GM23338 (cell line): ENCODE measurements at regions not wholly inside any gene's neighbourhood (a gene's known extent, or its start where the extent isn't known, plus 50 kb on each side); places are given as distances from the start of the nearest gene placed in this dataset.

Experiments used
- ATAC-seq: fragments of 200-7000 bp; cut with Tn5 transposase; 3 replicates; pipeline ENCODE4 v1.9.1; 2020
- DNase-seq: peaks from one replicate; pipeline ENCODE4 v3.0.0-alpha.2; 2015; ENCODE audit warnings: low spot score
- H2AFZ ChIP-seq: fragments of 200-600 bp; sonication (generic); 2 replicates; pipeline ENCODE4 v1.8.0; 2016; ENCODE audit warnings: antibody characterized with exemption, mild to moderate bottlenecking, moderate library complexity
- H3F3A ChIP-seq: fragments of 200-600 bp; sonication (generic); replicated peaks from 2 replicates; pipeline ENCODE4 v1.8.0; 2017; ENCODE audit warnings: antibody characterized with exemption, mixed run types, low read depth
- H3K27ac ChIP-seq: fragments of 200-600 bp; sonication (generic); 2 replicates; pipeline ENCODE4 v1.6.1; 2016; ENCODE audit warnings: low read depth
- H3K27me3 ChIP-seq: fragments of 200-600 bp; sonication (generic); 2 replicates; pipeline ENCODE4 v1.8.0; 2016; ENCODE audit warnings: mild to moderate bottlenecking, mixed run types, moderate library complexity; ENCODE audit not compliant: insufficient read depth
- H3K36me3 ChIP-seq: fragments of 200-600 bp; sonication (generic); 2 replicates; pipeline ENCODE4 v1.8.0; 2016; ENCODE audit warnings: mild to moderate bottlenecking; ENCODE audit not compliant: insufficient read depth
- H3K4me1 ChIP-seq: fragments of 200-600 bp; sonication (generic); 2 replicates; pipeline ENCODE4 v1.8.0; 2016; ENCODE audit warnings: mild to moderate bottlenecking, moderate library complexity; ENCODE audit not compliant: insufficient read depth
- H3K4me2 ChIP-seq: fragments of 200-600 bp; sonication (generic); 2 replicates; pipeline ENCODE4 v1.7.1; 2017; ENCODE audit warnings: mixed run types
- H3K4me3 ChIP-seq: fragments of 200-600 bp; sonication (generic); 2 replicates; pipeline ENCODE4 v1.6.1; 2016; ENCODE audit warnings: mixed run types
- H3K79me2 ChIP-seq: fragments of 200-600 bp; sonication (generic); replicated peaks from 2 replicates; pipeline ENCODE4 v1.8.0; 2017; ENCODE audit warnings: mild to moderate bottlenecking; ENCODE audit not compliant: insufficient read depth
- H3K9me2 ChIP-seq: fragments of 200-600 bp; sonication (generic); 2 replicates; pipeline ENCODE4 v1.8.0; 2017; ENCODE audit not compliant: insufficient read depth
- H4K20me1 ChIP-seq: fragments of 200-600 bp; sonication (generic); replicated peaks from 2 replicates; pipeline ENCODE4 v1.8.0; 2017; ENCODE audit warnings: mild to moderate bottlenecking; ENCODE audit not compliant: insufficient read depth
- H3K27ac Mint-ChIP-seq: 2 replicates; pipeline ENCODE4 v1.8.0; 2020; ENCODE audit warnings: inconsistent platforms, mild to moderate bottlenecking, moderate library complexity, mixed read lengths
- H3K27me3 Mint-ChIP-seq: 3 replicates; pipeline ENCODE4 v1.8.0; 2022; ENCODE audit warnings: low read depth, mild to moderate bottlenecking, moderate library complexity, mixed read lengths, inconsistent platforms; ENCODE audit not compliant: insufficient read depth, poor library complexity
- H3K36me3 Mint-ChIP-seq: 3 replicates; pipeline ENCODE4 v1.8.0; 2021; ENCODE audit warnings: low read depth, mild to moderate bottlenecking, inconsistent platforms, moderate library complexity, mixed read lengths
- H3K4me1 Mint-ChIP-seq: 3 replicates; pipeline ENCODE4 v1.8.0; 2020; ENCODE audit warnings: mild to moderate bottlenecking, inconsistent platforms, mixed read lengths
- H3K4me3 Mint-ChIP-seq: 3 replicates; pipeline ENCODE4 v1.8.0; 2021; ENCODE audit warnings: moderate library complexity, mild to moderate bottlenecking, inconsistent platforms, mixed read lengths
- H3K9me3 Mint-ChIP-seq: 3 replicates; pipeline ENCODE4 v1.8.0; 2020; ENCODE audit warnings: moderate library complexity, mild to moderate bottlenecking, inconsistent platforms, mixed read lengths
- CREB1 ChIP-seq: fragments of 250-450 bp; sonication (Bioruptor Pico); IDR thresholded peaks from 2 replicates; pipeline ENCODE4 v1.5.0; 2020; ENCODE audit warnings: low read depth, mild to moderate bottlenecking, moderate library complexity
- EZH2 ChIP-seq: fragments of 200-600 bp; sonication (generic); IDR thresholded peaks from one replicate; pipeline ENCODE4 v1.8.0; 2017; ENCODE audit warnings: antibody characterized with exemption, mild to moderate bottlenecking, low read depth; ENCODE audit not compliant: unreplicated experiment
- EZH2phosphoT487 ChIP-seq: fragments of 200-600 bp; sonication (generic); IDR thresholded peaks from one replicate; pipeline ENCODE4 v1.8.1; 2018; ENCODE audit warnings: antibody characterized with exemption; ENCODE audit not compliant: unreplicated experiment
- JUNB ChIP-seq: IDR thresholded peaks from one replicate; pipeline ENCODE4 v1.6.1; 2016; ENCODE audit warnings: antibody characterized with exemption; ENCODE audit not compliant: unreplicated experiment
- POLR2AphosphoS5 ChIP-seq: IDR thresholded peaks from 2 replicates; pipeline ENCODE4 v1.6.1; 2016; ENCODE audit warnings: antibody characterized with exemption, low read depth
- STAT1 ChIP-seq: IDR thresholded peaks from one replicate; pipeline ENCODE4 v1.6.1; 2016; ENCODE audit warnings: antibody characterized with exemption; ENCODE audit not compliant: unreplicated experiment
- ZNF331 ChIP-seq: fragments of 250-450 bp; sonication (Bioruptor Pico); IDR thresholded peaks from 2 replicates; pipeline ENCODE4 v1.5.0; 2020; ENCODE audit warnings: low read depth, mild to moderate bottlenecking, moderate library complexity
- TF ChIP-seq, protein P1 (sequence below): IDR thresholded peaks from one replicate; pipeline ENCODE4 v1.6.1; 2018; ENCODE audit warnings: antibody characterized with exemption; ENCODE audit not compliant: unreplicated experiment
- TF ChIP-seq, protein P2 (sequence below): IDR thresholded peaks from 2 replicates; pipeline ENCODE4 v1.6.1; 2016; ENCODE audit warnings: antibody characterized with exemption

DNA sequence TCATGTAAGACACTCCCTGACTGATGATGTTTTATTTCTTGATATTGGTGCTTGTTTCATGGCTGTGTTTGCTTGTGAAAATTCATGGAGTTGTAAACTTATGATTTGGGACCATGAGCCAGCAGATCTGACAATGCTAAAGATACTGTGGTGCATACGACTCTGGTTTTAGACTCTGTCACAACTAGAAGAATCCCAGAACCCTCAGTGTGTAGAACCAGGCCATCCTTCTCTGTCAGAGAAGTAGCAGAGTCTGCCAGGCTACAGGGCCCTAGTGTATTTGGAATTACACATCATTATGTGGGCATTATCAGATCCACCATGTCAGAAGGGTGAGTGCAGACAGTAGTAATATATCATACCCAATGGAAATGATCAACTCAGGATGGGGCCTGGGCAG lies 209.8 kb upstream of the POU2AF2 start:
- H3K79me2 ChIP-seq, result no peaks in the 10 kb centered on the region
- H3K27me3 ChIP-seq, result no peaks in the 10 kb centered on the region
- Mint-ChIP-seq H3K9me3 (0 out of 3 replicates have a peak, but pooled peaks cover 3% of the 10 kb centered on the region), H3K36me3 (no peaks in the 10 kb centered on the region), H3K27ac (no peak overlapping the region), H3K4me1 (no peaks in the 10 kb centered on the region), H3K27me3 (no peaks in the 10 kb centered on the region), H3K4me3 (no peak overlapping the region)
- no peak overlapping the region for H3K4me2 ChIP-seq
- no peaks in the 10 kb centered on the region for H3K4me1 ChIP-seq
- no peaks in the 10 kb centered on the region for H3F3A ChIP-seq
- no peak for TF ChIP-seq POLR2AphosphoS5
- TF ChIP-seq EZH2, result no peak
- no peak for TF ChIP-seq CREB1 (CRISPR knock-in tag)
- TF ChIP-seq EZH2phosphoT487, result no peak
- TF ChIP-seq, protein P1, sequence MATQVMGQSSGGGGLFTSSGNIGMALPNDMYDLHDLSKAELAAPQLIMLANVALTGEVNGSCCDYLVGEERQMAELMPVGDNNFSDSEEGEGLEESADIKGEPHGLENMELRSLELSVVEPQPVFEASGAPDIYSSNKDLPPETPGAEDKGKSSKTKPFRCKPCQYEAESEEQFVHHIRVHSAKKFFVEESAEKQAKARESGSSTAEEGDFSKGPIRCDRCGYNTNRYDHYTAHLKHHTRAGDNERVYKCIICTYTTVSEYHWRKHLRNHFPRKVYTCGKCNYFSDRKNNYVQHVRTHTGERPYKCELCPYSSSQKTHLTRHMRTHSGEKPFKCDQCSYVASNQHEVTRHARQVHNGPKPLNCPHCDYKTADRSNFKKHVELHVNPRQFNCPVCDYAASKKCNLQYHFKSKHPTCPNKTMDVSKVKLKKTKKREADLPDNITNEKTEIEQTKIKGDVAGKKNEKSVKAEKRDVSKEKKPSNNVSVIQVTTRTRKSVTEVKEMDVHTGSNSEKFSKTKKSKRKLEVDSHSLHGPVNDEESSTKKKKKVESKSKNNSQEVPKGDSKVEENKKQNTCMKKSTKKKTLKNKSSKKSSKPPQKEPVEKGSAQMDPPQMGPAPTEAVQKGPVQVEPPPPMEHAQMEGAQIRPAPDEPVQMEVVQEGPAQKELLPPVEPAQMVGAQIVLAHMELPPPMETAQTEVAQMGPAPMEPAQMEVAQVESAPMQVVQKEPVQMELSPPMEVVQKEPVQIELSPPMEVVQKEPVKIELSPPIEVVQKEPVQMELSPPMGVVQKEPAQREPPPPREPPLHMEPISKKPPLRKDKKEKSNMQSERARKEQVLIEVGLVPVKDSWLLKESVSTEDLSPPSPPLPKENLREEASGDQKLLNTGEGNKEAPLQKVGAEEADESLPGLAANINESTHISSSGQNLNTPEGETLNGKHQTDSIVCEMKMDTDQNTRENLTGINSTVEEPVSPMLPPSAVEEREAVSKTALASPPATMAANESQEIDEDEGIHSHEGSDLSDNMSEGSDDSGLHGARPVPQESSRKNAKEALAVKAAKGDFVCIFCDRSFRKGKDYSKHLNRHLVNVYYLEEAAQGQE, result no peak
- TF ChIP-seq JUNB, result no peak
- TF ChIP-seq ZNF331, result no peak
- H3K9me2 ChIP-seq, result peaks cover 10% of the 10 kb centered on the region; the same call in 1 of the 2 replicates
- no peak overlapping the region for H3K4me3 ChIP-seq
- DNase-seq, result no peak
- no peak overlapping the region for H3K27ac ChIP-seq
- no peaks in the 10 kb centered on the region for H3K36me3 ChIP-seq
- no peak overlapping the region for H2AFZ ChIP-seq
- ATAC-seq, result no peak
- no peaks in the 10 kb centered on the region for H4K20me1 ChIP-seq

DNA sequence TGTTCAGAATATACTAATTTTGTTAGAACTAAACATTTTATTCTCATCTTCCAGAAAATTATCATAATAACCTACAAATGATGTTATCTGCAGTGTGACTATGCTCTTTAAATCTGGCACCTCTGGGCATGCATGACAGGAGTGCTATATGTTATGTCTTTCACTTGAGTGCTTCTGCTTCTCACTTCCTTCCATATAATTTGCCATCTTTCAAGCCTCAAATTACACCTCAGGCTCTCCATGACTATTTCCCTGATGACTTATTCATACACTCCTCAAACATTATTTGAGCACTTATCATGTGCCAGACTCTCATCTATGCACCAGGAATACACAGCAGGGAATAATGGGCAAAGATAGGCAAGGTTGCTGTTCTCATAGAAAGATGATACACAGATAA lies 219.3 kb upstream of the POU2AF2 start:
- ATAC-seq (no peak), DNase-seq (no peak)
- Histone ChIP-seq H3K4me1 (no peaks in the 10 kb centered on the region), H3K4me2 (no peak overlapping the region), H3K9me2 (peaks cover 7% of the 10 kb centered on the region; the same call in 1 of the 2 replicates), H3K4me3 (no peak overlapping the region), H3K36me3 (no peaks in the 10 kb centered on the region), H2AFZ (no peak overlapping the region), H3K79me2 (no peaks in the 10 kb centered on the region), H4K20me1 (no peaks in the 10 kb centered on the region), H3K27ac (no peak overlapping the region), H3F3A (no peaks in the 10 kb centered on the region), H3K27me3 (no peaks in the 10 kb centered on the region)
- no peak overlapping the region for H3K27ac Mint-ChIP-seq
- no peaks in the 10 kb centered on the region for H3K36me3 Mint-ChIP-seq
- TF ChIP-seq POLR2AphosphoS5 (no peak), EZH2 (no peak), STAT1 (no peak), EZH2phosphoT487 (no peak), JUNB (no peak)
- TF ChIP-seq, protein P2, sequence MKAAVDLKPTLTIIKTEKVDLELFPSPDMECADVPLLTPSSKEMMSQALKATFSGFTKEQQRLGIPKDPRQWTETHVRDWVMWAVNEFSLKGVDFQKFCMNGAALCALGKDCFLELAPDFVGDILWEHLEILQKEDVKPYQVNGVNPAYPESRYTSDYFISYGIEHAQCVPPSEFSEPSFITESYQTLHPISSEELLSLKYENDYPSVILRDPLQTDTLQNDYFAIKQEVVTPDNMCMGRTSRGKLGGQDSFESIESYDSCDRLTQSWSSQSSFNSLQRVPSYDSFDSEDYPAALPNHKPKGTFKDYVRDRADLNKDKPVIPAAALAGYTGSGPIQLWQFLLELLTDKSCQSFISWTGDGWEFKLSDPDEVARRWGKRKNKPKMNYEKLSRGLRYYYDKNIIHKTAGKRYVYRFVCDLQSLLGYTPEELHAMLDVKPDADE, result no peak
- TF ChIP-seq, protein P1, result no peak
- H3K4me1 Mint-ChIP-seq, result peaks cover 6% of the 10 kb centered on the region; the same call in 2 of the 3 replicates
- H3K9me3 Mint-ChIP-seq, result peaks cover 6% of the 10 kb centered on the region; the same call in 2 of the 3 replicates
- no peak overlapping the region for H3K4me3 Mint-ChIP-seq
- peaks cover 5% of the 10 kb centered on the region for H3K27me3 Mint-ChIP-seq
